ENCODE measurements at regions not wholly inside any gene's neighbourhood (a gene's known extent, or its start where the extent isn't known, plus 50 kb on each side); places are given as distances from the start of the nearest gene placed in this dataset.

GRCh38 chr2:120672526-120673204 is 63.0 kb upstream of the GLI2 start:
- no peak for DNase-seq (ENCODE audit: low read depth)
- TF ChIP-seq CTCF (IDR thresholded peaks at IDR 0.05; ENCODE audit: control insufficient read depth, insufficient read depth, low read depth, low read length, missing control alignments): no peak
- no peak overlapping the region for H3K4me3 ChIP-seq (ENCODE audit: control insufficient read depth, low read depth, low read length)

- no peak for DNase-seq (ENCODE audit: low read depth)
- no peak overlapping the region for H3K4me3 ChIP-seq (ENCODE audit: control insufficient read depth, low read depth, low read length)
- TF ChIP-seq CTCF (IDR thresholded peaks at IDR 0.05; ENCODE audit: control insufficient read depth, insufficient read depth, low read depth, low read length, missing control alignments): no peak
These were observed 62.5 kb upstream of the GLI2 start for GRCh38 chr2:120673205-120673550.

- TF ChIP-seq CTCF (IDR thresholded peaks at IDR 0.05; ENCODE audit: control insufficient read depth, insufficient read depth, low read depth, low read length, missing control alignments): no peak
These were observed 62.1 kb upstream of the GLI2 start for GRCh38 chr2:120673571-120674061.

GRCh38 chr2:120674246-120675170 is 61.2 kb upstream of the GLI2 start:
- no peak for TF ChIP-seq CTCF (IDR thresholded peaks at IDR 0.05; ENCODE audit: control insufficient read depth, insufficient read depth, low read depth, low read length, missing control alignments)
- H3K4me3 ChIP-seq (ENCODE audit: control insufficient read depth, low read depth, low read length): no peak overlapping the region
- no peak for DNase-seq (ENCODE audit: low read depth)

More at GRCh38 chr2:120673571-120674061, 62.1 kb upstream of the GLI2 start:
- no peak overlapping the region for H3K4me3 ChIP-seq (ENCODE audit: control insufficient read depth, low read depth, low read length)
- no peak for DNase-seq (ENCODE audit: low read depth)

- TF ChIP-seq CTCF (IDR thresholded peaks at IDR 0.05; ENCODE audit: control insufficient read depth, insufficient read depth, low read depth, low read length, missing control alignments): peak; percentile 82
These were observed 60.1 kb upstream of the GLI2 start for GRCh38 chr2:120675460-120676130.

GRCh38 chr2:120677221-120677620 is 58.4 kb upstream of the GLI2 start:
- TF ChIP-seq CTCF (IDR thresholded peaks at IDR 0.05; ENCODE audit: control insufficient read depth, insufficient read depth, low read depth, low read length, missing control alignments): no peak

More at GRCh38 chr2:120675460-120676130, 60.1 kb upstream of the GLI2 start:
- DNase-seq (ENCODE audit: low read depth): no peak
- H3K4me3 ChIP-seq (ENCODE audit: control insufficient read depth, low read depth, low read length): no peak overlapping the region

More at GRCh38 chr2:120677221-120677620, 58.4 kb upstream of the GLI2 start:
- no peak for DNase-seq (ENCODE audit: low read depth)
- H3K4me3 ChIP-seq (ENCODE audit: control insufficient read depth, low read depth, low read length): no peak overlapping the region

All from AG09309 (cell line).